Upper lobe of left lung (tissue), 4 donors: ENCODE measurements at regions not wholly inside any gene's neighbourhood (a gene's known extent, or its start where the extent isn't known, plus 50 kb on each side); places are given as distances from the start of the nearest gene placed in this dataset.

Source experiments
- POLR2A ChIP-seq, 4 donors: fragments of 450-650 bp; IDR thresholded peaks; one replicate each; pipeline ENCODE4 v1.5.1; 2016 to 2017; ENCODE audit warnings: antibody characterized with exemption in 4 of 4, mild to moderate bottlenecking in 2 of 4
- TF ChIP-seq, protein P1 (sequence below), 6 experiments: fragments of 450-650 bp in 4 of 6; fragments of 200-600 bp in 2 of 6; sonication (generic) in 2 of 6; IDR thresholded peaks; one replicate each; pipeline ENCODE4 v1.5.1; 2016 to 2019; ENCODE audit warnings: antibody characterized with exemption in 6 of 6

DNA sequence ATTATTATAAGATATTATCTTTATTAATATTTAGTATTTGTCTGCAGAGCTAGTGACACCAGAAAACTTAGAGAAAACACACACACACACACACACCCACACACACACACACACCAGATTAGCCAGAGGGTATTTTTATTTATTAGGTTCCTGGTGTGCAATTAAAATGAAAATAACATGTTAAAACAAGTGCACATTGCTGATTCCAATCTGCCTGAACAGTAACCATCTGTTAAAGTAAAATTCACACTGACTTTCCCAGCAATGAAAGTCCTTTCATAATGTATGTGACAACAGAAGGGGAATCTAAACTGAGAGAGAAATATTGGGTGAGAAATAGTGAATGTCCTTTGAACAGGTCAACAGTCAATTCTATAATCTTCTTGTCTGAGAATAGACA is 2323.5 kb upstream of the ACO1 start:
- TF ChIP-seq, protein P1, sequence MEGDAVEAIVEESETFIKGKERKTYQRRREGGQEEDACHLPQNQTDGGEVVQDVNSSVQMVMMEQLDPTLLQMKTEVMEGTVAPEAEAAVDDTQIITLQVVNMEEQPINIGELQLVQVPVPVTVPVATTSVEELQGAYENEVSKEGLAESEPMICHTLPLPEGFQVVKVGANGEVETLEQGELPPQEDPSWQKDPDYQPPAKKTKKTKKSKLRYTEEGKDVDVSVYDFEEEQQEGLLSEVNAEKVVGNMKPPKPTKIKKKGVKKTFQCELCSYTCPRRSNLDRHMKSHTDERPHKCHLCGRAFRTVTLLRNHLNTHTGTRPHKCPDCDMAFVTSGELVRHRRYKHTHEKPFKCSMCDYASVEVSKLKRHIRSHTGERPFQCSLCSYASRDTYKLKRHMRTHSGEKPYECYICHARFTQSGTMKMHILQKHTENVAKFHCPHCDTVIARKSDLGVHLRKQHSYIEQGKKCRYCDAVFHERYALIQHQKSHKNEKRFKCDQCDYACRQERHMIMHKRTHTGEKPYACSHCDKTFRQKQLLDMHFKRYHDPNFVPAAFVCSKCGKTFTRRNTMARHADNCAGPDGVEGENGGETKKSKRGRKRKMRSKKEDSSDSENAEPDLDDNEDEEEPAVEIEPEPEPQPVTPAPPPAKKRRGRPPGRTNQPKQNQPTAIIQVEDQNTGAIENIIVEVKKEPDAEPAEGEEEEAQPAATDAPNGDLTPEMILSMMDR (IDR thresholded peaks at IDR 0.05), result no peak
- TF ChIP-seq POLR2A (IDR thresholded peaks at IDR 0.05), result no peak
